Suprapubic skin (tissue), 3 donors: ENCODE measurements at regions not wholly inside any gene's neighbourhood (a gene's known extent, or its start where the extent isn't known, plus 50 kb on each side); places are given as distances from the start of the nearest gene placed in this dataset.

ENCODE experiments used
- POLR2A ChIP-seq, 2 donors: fragments of 450-650 bp; IDR thresholded peaks; one replicate each; pipeline ENCODE4 v1.6.1; 2017; ENCODE audit warnings: antibody characterized with exemption in 2 of 2, mild to moderate bottlenecking in 2 of 2, moderate library complexity in 2 of 2
- TF ChIP-seq, protein P1 (sequence below), 2 donors: fragments of 200-600 bp in 1 of 2; fragments of 450-650 bp in 1 of 2; sonication (generic) in 1 of 2; IDR thresholded peaks; one replicate each; pipeline ENCODE4 v1.5.1; 2016 to 2019; ENCODE audit warnings: antibody characterized with exemption in 2 of 2, mild to moderate bottlenecking in 1 of 2, moderate library complexity in 1 of 2

DNA sequence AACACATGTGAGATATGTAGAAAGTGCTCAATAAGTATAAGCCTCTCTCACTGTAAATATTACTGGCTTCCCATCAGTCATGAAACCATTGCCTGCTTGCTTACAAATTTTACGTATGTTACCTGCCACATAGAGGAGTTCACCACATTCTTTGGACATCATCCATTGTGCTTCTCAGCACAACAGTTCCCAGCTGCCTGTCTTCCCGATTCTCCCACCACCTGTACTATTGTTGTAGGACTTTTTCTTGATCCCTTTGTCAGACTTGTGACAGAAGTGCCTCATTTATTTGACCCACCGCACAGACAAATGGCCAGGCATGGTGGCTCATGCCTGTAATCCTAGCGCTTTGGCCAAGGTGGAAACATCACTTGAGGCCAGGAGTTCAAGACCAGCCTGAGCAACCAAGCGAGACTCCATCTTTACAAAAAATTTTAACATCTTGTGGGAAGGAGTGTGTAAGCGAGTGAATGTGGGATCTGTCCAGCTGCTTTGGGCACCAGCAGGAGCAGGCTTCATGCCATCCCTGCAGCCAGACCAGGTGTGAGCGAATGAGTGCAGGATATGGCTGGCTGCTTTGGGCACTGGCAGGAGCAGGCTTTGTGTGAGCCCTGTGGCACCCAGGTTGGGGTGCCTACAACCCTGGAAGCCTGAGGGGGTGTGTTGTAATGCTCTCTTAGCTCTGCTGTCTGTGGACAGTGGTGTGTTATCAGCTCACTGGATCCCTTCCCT, 139.9 kb upstream of the ELL2 start:
- TF ChIP-seq, protein P1, sequence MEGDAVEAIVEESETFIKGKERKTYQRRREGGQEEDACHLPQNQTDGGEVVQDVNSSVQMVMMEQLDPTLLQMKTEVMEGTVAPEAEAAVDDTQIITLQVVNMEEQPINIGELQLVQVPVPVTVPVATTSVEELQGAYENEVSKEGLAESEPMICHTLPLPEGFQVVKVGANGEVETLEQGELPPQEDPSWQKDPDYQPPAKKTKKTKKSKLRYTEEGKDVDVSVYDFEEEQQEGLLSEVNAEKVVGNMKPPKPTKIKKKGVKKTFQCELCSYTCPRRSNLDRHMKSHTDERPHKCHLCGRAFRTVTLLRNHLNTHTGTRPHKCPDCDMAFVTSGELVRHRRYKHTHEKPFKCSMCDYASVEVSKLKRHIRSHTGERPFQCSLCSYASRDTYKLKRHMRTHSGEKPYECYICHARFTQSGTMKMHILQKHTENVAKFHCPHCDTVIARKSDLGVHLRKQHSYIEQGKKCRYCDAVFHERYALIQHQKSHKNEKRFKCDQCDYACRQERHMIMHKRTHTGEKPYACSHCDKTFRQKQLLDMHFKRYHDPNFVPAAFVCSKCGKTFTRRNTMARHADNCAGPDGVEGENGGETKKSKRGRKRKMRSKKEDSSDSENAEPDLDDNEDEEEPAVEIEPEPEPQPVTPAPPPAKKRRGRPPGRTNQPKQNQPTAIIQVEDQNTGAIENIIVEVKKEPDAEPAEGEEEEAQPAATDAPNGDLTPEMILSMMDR (IDR thresholded peaks at IDR 0.05): no peak
- no peak for TF ChIP-seq POLR2A (IDR thresholded peaks at IDR 0.05)
